HPDE6-E6E7 (cell line): ENCODE measurements at regions not wholly inside any gene's neighbourhood (a gene's known extent, or its start where the extent isn't known, plus 50 kb on each side); places are given as distances from the start of the nearest gene placed in this dataset.

Source experiments
- DNase-seq: peaks from one replicate; pipeline ENCODE4 v3.0.0; 2011; ENCODE audit warnings: missing footprints; ENCODE audit errors: extremely low spot score

- no peak for DNase-seq
These were observed 282.1 kb downstream of the TPBG start for GRCh38 chr6:82645536-82646230.

- DNase-seq: no peak
These were observed 282.6 kb downstream of the TPBG start for GRCh38 chr6:82646231-82646615.

- no peak for DNase-seq
These were observed 288.3 kb downstream of the TPBG start for GRCh38 chr6:82651845-82652335.

- DNase-seq: no peak
These were observed 315.6 kb downstream of the TPBG start for GRCh38 chr6:82679232-82679631.

- DNase-seq: no peak
These were observed 316.6 kb downstream of the TPBG start for GRCh38 chr6:82680192-82680591.

GRCh38 chr6:82681119-82681714 lies 317.6 kb downstream of the TPBG start:
- DNase-seq: no peak

- no peak for DNase-seq
These were observed 323.1 kb downstream of the TPBG start for GRCh38 chr6:82686719-82687118.

- no peak for DNase-seq
These were observed 324.2 kb downstream of the TPBG start for GRCh38 chr6:82687855-82688254.

- DNase-seq: no peak
These were observed 326.7 kb downstream of the TPBG start for GRCh38 chr6:82690283-82690682.

GRCh38 chr6:82691997-82692396 lies 328.4 kb downstream of the TPBG start:
- no peak for DNase-seq

GRCh38 chr6:82693094-82693493 lies 329.5 kb downstream of the TPBG start:
- DNase-seq: no peak

GRCh38 chr6:82701341-82701740 lies 337.7 kb downstream of the TPBG start:
- no peak for DNase-seq

GRCh38 chr6:82702574-82702973 lies 339.0 kb downstream of the TPBG start:
- no peak for DNase-seq

- no peak for DNase-seq
These were observed 339.6 kb downstream of the TPBG start for GRCh38 chr6:82703230-82703629.

- DNase-seq: no peak
These were observed 340.4 kb downstream of the TPBG start for GRCh38 chr6:82704045-82704444.

- no peak for DNase-seq
These were observed 342.0 kb downstream of the TPBG start for GRCh38 chr6:82705579-82705978.

- DNase-seq: no peak
These were observed 347.6 kb downstream of the TPBG start for GRCh38 chr6:82711105-82711827.

GRCh38 chr6:82711971-82712370 lies 348.4 kb downstream of the TPBG start:
- DNase-seq: no peak

GRCh38 chr6:82712389-82712788 lies 348.8 kb downstream of the TPBG start:
- DNase-seq: no peak

- DNase-seq: no peak
These were observed 349.2 kb downstream of the TPBG start for GRCh38 chr6:82712826-82713225.

GRCh38 chr6:82720992-82721391 lies 344.6 kb downstream of the UBE3D start:
- DNase-seq: no peak

GRCh38 chr6:82735790-82736189 lies 329.9 kb downstream of the UBE3D start:
- no peak for DNase-seq

- no peak for DNase-seq
These were observed 327.7 kb downstream of the UBE3D start for GRCh38 chr6:82737965-82738364.
